GM18511 (cell line): ENCODE measurements at regions not wholly inside any gene's neighbourhood (a gene's known extent, or its start where the extent isn't known, plus 50 kb on each side); places are given as distances from the start of the nearest gene placed in this dataset.
"Not testable (repeated sequence)": the region's sequence is repeated elsewhere in the genome, so short reads cannot be mapped to it uniquely, and the experiment has no call there.

ENCODE experiments used
- ATAC-seq: cut with Tn5 transposase; IDR thresholded peaks from one replicate; pipeline ENCODE4 v1.9.1; 2021; ENCODE audit warnings: mild to moderate bottlenecking, moderate library complexity; ENCODE audit not compliant: unreplicated experiment

GRCh38 chr21:23955135-23955843, 1652.0 kb downstream of the MRPL39 start:
- peak; percentile 59 for ATAC-seq

- no peak for ATAC-seq
These were observed 1655.0 kb downstream of the MRPL39 start for GRCh38 chr21:23952269-23952668.

- ATAC-seq, result no peak
These were observed 1656.0 kb downstream of the MRPL39 start for GRCh38 chr21:23951251-23951650.

GRCh38 chr21:23950344-23950743, 1656.9 kb downstream of the MRPL39 start:
- no peak for ATAC-seq

- ATAC-seq, result no peak
These were observed 1657.8 kb downstream of the MRPL39 start for GRCh38 chr21:23949493-23949892.

GRCh38 chr21:23939369-23940065, 1667.8 kb downstream of the MRPL39 start:
- no peak for ATAC-seq

- ATAC-seq, result no peak
These were observed 1670.3 kb downstream of the MRPL39 start for GRCh38 chr21:23936991-23937390.

GRCh38 chr21:23936224-23936623, 1671.1 kb downstream of the MRPL39 start:
- ATAC-seq, result no peak

- no peak for ATAC-seq
These were observed 1676.7 kb downstream of the MRPL39 start for GRCh38 chr21:23930565-23930964.

- not testable (repeated sequence) for ATAC-seq
These were observed 1680.9 kb downstream of the MRPL39 start for GRCh38 chr21:23926430-23926829.

GRCh38 chr21:23921670-23922418, 1685.4 kb downstream of the MRPL39 start:
- no peak for ATAC-seq

- no peak for ATAC-seq
These were observed 1706.6 kb downstream of the MRPL39 start for GRCh38 chr21:23900727-23901126.

- ATAC-seq, result no peak
These were observed 1707.7 kb downstream of the MRPL39 start for GRCh38 chr21:23899561-23899960.

GRCh38 chr21:23890652-23891051, 1716.6 kb downstream of the MRPL39 start:
- ATAC-seq, result no peak

- ATAC-seq, result no peak
These were observed 1719.5 kb downstream of the MRPL39 start for GRCh38 chr21:23887725-23888306.

GRCh38 chr21:23886828-23887724, 1720.2 kb downstream of the MRPL39 start:
- no peak for ATAC-seq

- ATAC-seq, result no peak
These were observed 1725.5 kb downstream of the MRPL39 start for GRCh38 chr21:23881783-23882182.

- ATAC-seq, result no peak
These were observed 1730.2 kb downstream of the MRPL39 start for GRCh38 chr21:23876925-23877558.

- no peak for ATAC-seq
These were observed 1733.0 kb downstream of the MRPL39 start for GRCh38 chr21:23874271-23874670.
